CD14-positive monocyte (primary cell): ENCODE measurements at regions not wholly inside any gene's neighbourhood (a gene's known extent, or its start where the extent isn't known, plus 50 kb on each side); places are given as distances from the start of the nearest gene placed in this dataset.

ENCODE experiments used
- DNase-seq, 3 donors: peaks; one replicate each; pipeline ENCODE4 v3.0.0-alpha.2; 2011 to 2022
- H2AFZ ChIP-seq: 2 replicates; pipeline ENCODE4 v1.6.0; 2012; ENCODE audit warnings: mild to moderate bottlenecking, low read depth, low read length, inconsistent platforms; ENCODE audit not compliant: insufficient read depth, poor library complexity, severe bottlenecking
- H3K27ac ChIP-seq, 2 donors: 1 replicate in 1 of 2; 2 replicates in 1 of 2; pipeline ENCODE4 v1.5.1; 2012 to 2013; ENCODE audit warnings: low read length in 2 of 2, control low read depth in 1 of 2, inconsistent platforms in 1 of 2, low read depth in 1 of 2, mild to moderate bottlenecking in 1 of 2
- H3K27me3 ChIP-seq, 2 donors: one replicate each; pipeline versions ENCODE4 v1.6.0 to v1.6.1; 2011 to 2013; ENCODE audit warnings: low read length in 2 of 2; ENCODE audit not compliant: control insufficient read depth in 2 of 2, insufficient read depth in 2 of 2
- H3K36me3 ChIP-seq, 2 donors: replicated peaks in 1 of 2; 1 replicate in 1 of 2; 2 replicates in 1 of 2; pipeline versions ENCODE4 v1.5.1 to v1.6.1; 2012 to 2013; ENCODE audit warnings: low read length in 2 of 2, control low read depth in 1 of 2, inconsistent platforms in 1 of 2, mild to moderate bottlenecking in 1 of 2; ENCODE audit not compliant: insufficient read depth in 2 of 2, control insufficient read depth in 1 of 2
- H3K4me1 ChIP-seq, 2 donors: 1 replicate in 1 of 2; 2 replicates in 1 of 2; pipeline versions ENCODE4 v1.5.1 to v1.6.1; 2012 to 2013; ENCODE audit warnings: low read length in 2 of 2, control low read depth in 1 of 2, inconsistent platforms in 1 of 2, mild to moderate bottlenecking in 1 of 2, moderate library complexity in 1 of 2; ENCODE audit not compliant: insufficient read depth in 2 of 2, control insufficient read depth in 1 of 2
- H3K4me2 ChIP-seq: replicated peaks from 2 replicates; pipeline ENCODE3; 2012; ENCODE audit warnings: low read length, moderate library complexity, mild to moderate bottlenecking; ENCODE audit not compliant: poor library complexity, severe bottlenecking; ENCODE audit errors: extremely low read depth
- H3K4me3 ChIP-seq, 3 experiments: fragments of 200-600 bp in 1 of 3; sonication (generic) in 1 of 3; replicated peaks in 1 of 3; 1 replicate in 2 of 3; 2 replicates in 1 of 3; pipeline ENCODE4 v1.5.1; 2011 to 2013; ENCODE audit warnings: low read length in 3 of 3, mild to moderate bottlenecking in 3 of 3, control low read depth in 2 of 3, low read depth in 2 of 3, inconsistent platforms in 1 of 3, moderate library complexity in 1 of 3
- H3K79me2 ChIP-seq: 2 replicates; pipeline ENCODE4 v1.6.0; 2012; ENCODE audit warnings: mild to moderate bottlenecking, control low read depth, inconsistent platforms, low read length, moderate library complexity; ENCODE audit not compliant: insufficient read depth
- H3K9ac ChIP-seq: 2 replicates; pipeline ENCODE4 v1.6.0; 2017; ENCODE audit warnings: low read length, mild to moderate bottlenecking; ENCODE audit not compliant: insufficient read depth, poor library complexity, severe bottlenecking
- H3K9me3 ChIP-seq, 2 donors: replicated peaks in 1 of 2; 1 replicate in 1 of 2; 2 replicates in 1 of 2; pipeline versions ENCODE4 v1.5.1 to v1.6.1; 2012 to 2013; ENCODE audit warnings: low read length in 2 of 2, control low read depth in 1 of 2; ENCODE audit not compliant: control insufficient read depth in 1 of 2, insufficient read depth in 1 of 2
- H4K20me1 ChIP-seq: 2 replicates; pipeline ENCODE4 v1.6.0; 2012; ENCODE audit warnings: mild to moderate bottlenecking, low read length, control low read depth, moderate library complexity; ENCODE audit not compliant: insufficient read depth
- H3K27ac Mint-ChIP-seq, 7 donors: one replicate each; pipeline ENCODE4 v1.8.0; 2020; ENCODE audit warnings: mild to moderate bottlenecking in 7 of 7, mixed read lengths in 7 of 7, moderate library complexity in 6 of 7, inconsistent platforms in 2 of 7
- H3K27me3 Mint-ChIP-seq, 3 donors: one replicate each; pipeline ENCODE4 v1.8.0; 2021 to 2022; ENCODE audit warnings: low read depth in 3 of 3, mild to moderate bottlenecking in 3 of 3, mixed read lengths in 3 of 3, moderate library complexity in 3 of 3, inconsistent platforms in 1 of 3
- H3K36me3 Mint-ChIP-seq, 2 donors: one replicate each; pipeline ENCODE4 v1.8.0; 2020; ENCODE audit warnings: mixed read lengths in 2 of 2, inconsistent platforms in 1 of 2, mild to moderate bottlenecking in 1 of 2
- H3K4me1 Mint-ChIP-seq: one replicate; pipeline ENCODE4 v1.8.0; 2020; ENCODE audit warnings: mild to moderate bottlenecking, mixed read lengths
- H3K4me3 Mint-ChIP-seq, 2 donors: one replicate each; pipeline ENCODE4 v1.8.0; 2020; ENCODE audit warnings: mild to moderate bottlenecking in 2 of 2, mixed read lengths in 2 of 2, moderate library complexity in 1 of 2
- H3K9me3 Mint-ChIP-seq, 7 donors: one replicate each; pipeline ENCODE4 v1.8.0; 2020 to 2022; ENCODE audit warnings: mixed read lengths in 7 of 7, mild to moderate bottlenecking in 6 of 7, moderate library complexity in 6 of 7, inconsistent platforms in 2 of 7
- CTCF ChIP-seq: fragments of 200-600 bp; IDR thresholded peaks from one replicate; pipeline ENCODE4 v1.8.0; 2022; ENCODE audit warnings: antibody characterized with exemption, mild to moderate bottlenecking
- WGBS: methylation state at CpG from one replicate; pipeline ENCODE4 v1.1.5; 2013; ENCODE audit warnings: missing lambda C conversion rate; ENCODE audit not compliant: insufficient coverage; 5-methylcytosine and 5-hydroxymethylcytosine counted together
- intact Hi-C, 2 donors: fragments of 100-400 bp; cut with micrococcal nuclease; formaldehyde crosslinking; loops; one replicate each; pipeline versions ENCODE4 v1.15.0 to v1.15.1; 2023

GRCh38 chr12:38162708-38163441 is 153.7 kb upstream of the ALG10B start:
- H3K36me3 ChIP-seq: no peaks in the 10 kb centered on the region
- intact Hi-C loops: no loop called here
- no peaks in the 10 kb centered on the region for H3K4me1 Mint-ChIP-seq
- H3K27me3 Mint-ChIP-seq: peaks cover 0 to 2% (median 0%) of the 10 kb centered on the region in 3 donors
- no peaks in the 10 kb centered on the region for H3K36me3 Mint-ChIP-seq
- no peak overlapping the region for H3K4me3 ChIP-seq
- no peaks in the 10 kb centered on the region for H3K79me2 ChIP-seq
- no peak overlapping the region for H2AFZ ChIP-seq
- H3K27me3 ChIP-seq: no peaks in the 10 kb centered on the region
- no peak overlapping the region for H3K9ac ChIP-seq
- H3K27ac ChIP-seq: no peak overlapping the region
- no peak overlapping the region for H3K4me3 Mint-ChIP-seq
- H3K9me3 Mint-ChIP-seq: peaks cover 46 to 72% (median 62%) of the 10 kb centered on the region in 7 donors
- DNase-seq: no peak
- H4K20me1 ChIP-seq: no peaks in the 10 kb centered on the region
- no peak overlapping the region for H3K4me2 ChIP-seq
- H3K4me1 ChIP-seq: no peaks in the 10 kb centered on the region
- 93% methylated on average over 33 of the region's 35 CpGs for WGBS
- no peak for TF ChIP-seq CTCF
- peaks cover 67 to 75% of the 10 kb centered on the region in 2 donors for H3K9me3 ChIP-seq
- no peak overlapping the region for H3K27ac Mint-ChIP-seq

GRCh38 chr12:38163442-38163801 is 153.2 kb upstream of the ALG10B start:
- no peaks in the 10 kb centered on the region for H3K27me3 ChIP-seq
- peaks cover 45 to 67% (median 57%) of the 10 kb centered on the region in 7 donors for H3K9me3 Mint-ChIP-seq
- H3K4me3 ChIP-seq: no peak overlapping the region
- H3K27ac Mint-ChIP-seq: no peak overlapping the region
- no peak overlapping the region for H2AFZ ChIP-seq
- intact Hi-C loops: no loop called here
- no peaks in the 10 kb centered on the region for H4K20me1 ChIP-seq
- no peaks in the 10 kb centered on the region for H3K36me3 ChIP-seq
- no peaks in the 10 kb centered on the region for H3K79me2 ChIP-seq
- WGBS: 91% methylated on average over 28 of the region's 28 CpGs
- H3K4me2 ChIP-seq: no peak overlapping the region
- H3K4me1 Mint-ChIP-seq: no peaks in the 10 kb centered on the region
- H3K9me3 ChIP-seq: peaks cover 61 to 70% of the 10 kb centered on the region in 2 donors
- no peak for DNase-seq
- no peak for TF ChIP-seq CTCF
- H3K36me3 Mint-ChIP-seq: no peaks in the 10 kb centered on the region
- no peaks in the 10 kb centered on the region for H3K4me1 ChIP-seq
- H3K27me3 Mint-ChIP-seq: peaks cover 0 to 2% (median 0%) of the 10 kb centered on the region in 3 donors
- H3K9ac ChIP-seq: no peak overlapping the region
- H3K27ac ChIP-seq: no peak overlapping the region
- H3K4me3 Mint-ChIP-seq: no peak overlapping the region
